ENCODE measurements at regions not wholly inside any gene's neighbourhood (a gene's known extent, or its start where the extent isn't known, plus 50 kb on each side); places are given as distances from the start of the nearest gene placed in this dataset.

GRCh38 chr10:113292743-113293142 lies 260.1 kb upstream of the HABP2 start:
- TF ChIP-seq, protein P1, sequence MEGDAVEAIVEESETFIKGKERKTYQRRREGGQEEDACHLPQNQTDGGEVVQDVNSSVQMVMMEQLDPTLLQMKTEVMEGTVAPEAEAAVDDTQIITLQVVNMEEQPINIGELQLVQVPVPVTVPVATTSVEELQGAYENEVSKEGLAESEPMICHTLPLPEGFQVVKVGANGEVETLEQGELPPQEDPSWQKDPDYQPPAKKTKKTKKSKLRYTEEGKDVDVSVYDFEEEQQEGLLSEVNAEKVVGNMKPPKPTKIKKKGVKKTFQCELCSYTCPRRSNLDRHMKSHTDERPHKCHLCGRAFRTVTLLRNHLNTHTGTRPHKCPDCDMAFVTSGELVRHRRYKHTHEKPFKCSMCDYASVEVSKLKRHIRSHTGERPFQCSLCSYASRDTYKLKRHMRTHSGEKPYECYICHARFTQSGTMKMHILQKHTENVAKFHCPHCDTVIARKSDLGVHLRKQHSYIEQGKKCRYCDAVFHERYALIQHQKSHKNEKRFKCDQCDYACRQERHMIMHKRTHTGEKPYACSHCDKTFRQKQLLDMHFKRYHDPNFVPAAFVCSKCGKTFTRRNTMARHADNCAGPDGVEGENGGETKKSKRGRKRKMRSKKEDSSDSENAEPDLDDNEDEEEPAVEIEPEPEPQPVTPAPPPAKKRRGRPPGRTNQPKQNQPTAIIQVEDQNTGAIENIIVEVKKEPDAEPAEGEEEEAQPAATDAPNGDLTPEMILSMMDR (IDR thresholded peaks at IDR 0.05; ENCODE audit: low read depth, low read length, missing control alignments), result no peak
- DNase-seq, result no peak
- H3K36me3 ChIP-seq (replicated peaks), result no peaks in the 10 kb centered on the region
- H3K27me3 ChIP-seq (replicated peaks), result no peaks in the 10 kb centered on the region
- in situ Hi-C loops (cut with HindIII; ENCODE audit: low pct_ligation_motif_present, low sequenced_read_pairs), result no loop called here
- no peak overlapping the region for H3K4me3 ChIP-seq (ENCODE audit: low read depth, low read length)
- no peak overlapping the region for H3K27ac ChIP-seq

DNA sequence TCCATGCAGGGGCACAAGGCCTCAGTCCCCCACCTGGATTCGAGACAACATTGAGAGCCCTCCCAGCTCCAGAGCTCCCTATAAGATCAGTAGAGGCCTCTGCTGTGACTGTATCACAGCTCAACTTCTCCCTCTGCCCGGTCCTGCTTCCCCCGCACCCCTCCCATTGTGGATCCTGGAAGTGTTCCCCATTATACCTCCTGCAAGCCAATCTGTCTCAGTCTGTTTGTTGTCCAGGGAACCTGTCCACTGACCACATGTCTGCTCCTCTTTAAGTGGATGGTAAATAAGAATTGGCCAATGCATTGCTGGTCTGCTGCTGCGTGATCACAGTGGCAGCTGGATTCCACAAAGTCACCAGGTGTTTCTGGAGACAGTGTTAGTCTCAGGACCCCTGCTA lies 259.7 kb upstream of the HABP2 start:
- in situ Hi-C loops (cut with HindIII; ENCODE audit: low pct_ligation_motif_present, low sequenced_read_pairs), result no loop called here
- no peak for DNase-seq
- Histone ChIP-seq H3K27me3 (replicated peaks) (no peaks in the 10 kb centered on the region), H3K36me3 (replicated peaks) (no peaks in the 10 kb centered on the region), H3K4me3 (ENCODE audit: low read depth, low read length) (no peak overlapping the region), H3K27ac (no peak overlapping the region)
- TF ChIP-seq, protein P1 (IDR thresholded peaks at IDR 0.05; ENCODE audit: low read depth, low read length, missing control alignments), result no peak

DNA sequence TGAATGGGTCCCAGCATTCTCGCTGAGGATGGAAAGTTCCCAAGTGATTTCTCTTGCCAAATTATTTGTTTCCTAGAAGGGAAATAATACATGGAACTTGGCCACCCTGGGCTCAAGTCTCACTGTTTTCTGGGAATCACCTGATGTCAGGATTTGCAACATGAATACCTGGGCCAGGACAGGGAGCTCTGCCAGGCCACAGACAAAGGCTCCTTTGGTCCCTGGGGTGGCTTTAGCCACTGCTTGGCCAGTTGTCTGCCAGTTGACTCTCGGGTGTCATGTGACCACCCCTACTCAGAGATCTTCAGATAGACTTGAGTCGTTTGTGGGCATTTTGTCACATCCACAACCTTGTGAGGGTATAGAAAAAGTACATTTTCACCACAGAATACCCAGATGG lies 258.0 kb upstream of the HABP2 start:
- DNase-seq, result no peak
- H3K36me3 ChIP-seq (replicated peaks), result no peaks in the 10 kb centered on the region
- no peak overlapping the region for H3K27ac ChIP-seq
- TF ChIP-seq, protein P1 (IDR thresholded peaks at IDR 0.05; ENCODE audit: low read depth, low read length, missing control alignments), result no peak
- H3K4me3 ChIP-seq (ENCODE audit: low read depth, low read length), result no peak overlapping the region
- in situ Hi-C loops (cut with HindIII; ENCODE audit: low pct_ligation_motif_present, low sequenced_read_pairs), result no loop called here
- no peaks in the 10 kb centered on the region for H3K27me3 ChIP-seq (replicated peaks)

GRCh38 chr10:113297226-113297625 lies 255.6 kb upstream of the HABP2 start:
- no peak overlapping the region for H3K4me3 ChIP-seq (ENCODE audit: low read depth, low read length)
- H3K27me3 ChIP-seq (replicated peaks), result no peaks in the 10 kb centered on the region
- in situ Hi-C loops (cut with HindIII; ENCODE audit: low pct_ligation_motif_present, low sequenced_read_pairs), result no loop called here
- DNase-seq, result peak; percentile 51
- TF ChIP-seq, protein P1 (IDR thresholded peaks at IDR 0.05; ENCODE audit: low read depth, low read length, missing control alignments), result peak; percentile 14
- H3K36me3 ChIP-seq (replicated peaks), result no peaks in the 10 kb centered on the region
- no peak overlapping the region for H3K27ac ChIP-seq

- H3K27me3 ChIP-seq (replicated peaks), result no peaks in the 10 kb centered on the region
- in situ Hi-C loops (cut with HindIII; ENCODE audit: low pct_ligation_motif_present, low sequenced_read_pairs), result no loop called here
- H3K4me3 ChIP-seq (ENCODE audit: low read depth, low read length), result no peak overlapping the region
- TF ChIP-seq, protein P1 (IDR thresholded peaks at IDR 0.05; ENCODE audit: low read depth, low read length, missing control alignments), result no peak
- DNase-seq, result no peak
- no peak overlapping the region for H3K27ac ChIP-seq
- no peaks in the 10 kb centered on the region for H3K36me3 ChIP-seq (replicated peaks)
Observed at GRCh38 chr10:113298616-113299015, 254.2 kb upstream of the HABP2 start.

- in situ Hi-C loops (cut with HindIII; ENCODE audit: low pct_ligation_motif_present, low sequenced_read_pairs), result no loop called here
- Histone ChIP-seq H3K27me3 (replicated peaks) (no peaks in the 10 kb centered on the region), H3K27ac (no peak overlapping the region), H3K36me3 (replicated peaks) (no peaks in the 10 kb centered on the region), H3K4me3 (ENCODE audit: low read depth, low read length) (no peak overlapping the region)
- TF ChIP-seq, protein P1 (IDR thresholded peaks at IDR 0.05; ENCODE audit: low read depth, low read length, missing control alignments), result no peak
- DNase-seq, result no peak
Observed at GRCh38 chr10:113300201-113300600, 252.7 kb upstream of the HABP2 start.

Measured in brain microvascular endothelial cell (primary cell).